SK-N-MC (cell line): ENCODE measurements at regions not wholly inside any gene's neighbourhood (a gene's known extent, or its start where the extent isn't known, plus 50 kb on each side); places are given as distances from the start of the nearest gene placed in this dataset.

ENCODE experiments used
- EZH2 ChIP-seq: fragments of 200-600 bp; sonication (generic); IDR thresholded peaks from one replicate; pipeline ENCODE4 v1.6.1; 2017; ENCODE audit warnings: antibody characterized with exemption
- POLR2AphosphoS5 ChIP-seq: IDR thresholded peaks from 2 replicates; pipeline ENCODE4 v1.6.1; 2012; ENCODE audit warnings: mild to moderate bottlenecking, low read depth, low read length, borderline replicate concordance

- TF ChIP-seq EZH2 (no peak), POLR2AphosphoS5 (no peak)
Observed at GRCh38 chr10:128438417-128439063, 312.3 kb upstream of the MKI67 start.
